ENCODE measurements at regions not wholly inside any gene's neighbourhood (a gene's known extent, or its start where the extent isn't known, plus 50 kb on each side); places are given as distances from the start of the nearest gene placed in this dataset.
"Not testable (repeated sequence)": the region's sequence is repeated elsewhere in the genome, so short reads cannot be mapped to it uniquely, and the experiment has no call there.

DNA sequence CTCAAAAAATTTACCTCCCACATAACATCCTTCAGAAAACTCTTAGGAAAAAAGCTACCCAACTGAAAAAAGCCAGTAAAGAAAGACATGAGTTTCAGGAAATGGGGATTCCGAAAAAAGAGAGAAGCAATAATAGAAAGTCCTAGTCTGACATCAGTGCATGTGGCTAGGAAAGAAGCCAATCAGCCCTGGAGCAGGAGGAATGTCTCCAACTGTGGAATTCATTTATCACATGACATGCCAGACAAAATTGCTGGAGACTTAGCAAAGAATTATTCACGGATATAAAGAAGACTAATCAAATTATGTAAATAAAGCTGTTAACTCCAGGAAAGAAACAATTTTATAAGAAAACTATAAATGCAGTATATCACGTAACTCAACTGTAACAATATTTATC, 258.9 kb upstream of the RARB start:
- no peak for DNase-seq

DNA sequence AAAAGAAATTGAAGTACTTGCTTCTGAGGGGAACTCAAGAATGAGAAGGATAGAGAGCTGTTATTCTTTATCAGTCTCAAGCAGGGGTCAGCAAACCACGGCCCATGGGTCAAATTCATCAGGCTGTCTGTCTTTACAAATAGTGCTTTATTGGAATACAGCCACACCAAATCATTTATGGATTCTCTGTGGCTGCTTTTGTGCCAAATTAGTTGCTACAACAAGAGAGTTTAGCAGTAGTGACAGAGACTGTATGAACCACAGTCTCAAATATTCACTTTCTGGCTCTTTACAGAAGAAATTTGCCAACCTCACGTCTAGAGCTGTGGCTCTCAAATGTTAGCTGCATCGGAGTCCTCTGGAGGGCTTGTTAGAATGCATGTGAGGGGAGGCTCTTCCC, 258.0 kb upstream of the RARB start:
- DNase-seq: no peak

DNA sequence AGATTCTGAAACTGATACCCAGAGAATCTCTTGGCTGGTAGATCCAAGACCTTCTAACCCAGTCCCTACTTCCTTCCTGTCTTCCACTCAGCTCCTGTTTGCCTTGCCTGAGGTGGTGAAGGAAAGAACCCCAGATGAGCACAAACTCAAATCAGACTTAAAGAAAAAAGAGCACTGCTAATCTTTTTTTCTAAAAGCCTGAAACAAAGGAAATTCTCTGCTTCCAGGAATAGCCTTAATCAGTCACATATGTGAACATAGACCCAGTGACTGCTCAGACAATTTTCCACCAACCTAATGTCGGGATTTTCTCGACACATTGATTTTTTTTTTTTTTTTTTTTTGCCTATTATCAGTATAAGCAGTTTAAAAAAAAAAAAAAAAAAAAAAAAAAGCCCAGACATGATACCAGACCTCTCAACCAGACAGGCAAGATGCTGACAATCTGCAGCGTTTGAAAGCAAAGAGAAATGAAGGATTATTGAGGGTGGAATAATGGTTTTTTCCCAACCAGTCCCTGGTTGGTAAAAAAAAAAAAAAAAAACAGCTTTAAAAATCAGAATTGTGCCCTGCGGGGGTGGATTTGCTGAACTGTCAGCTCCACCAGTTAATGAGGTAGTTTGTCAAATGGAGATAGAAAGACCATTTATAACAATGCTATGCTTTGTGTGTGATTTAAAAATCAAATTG, 256.8 kb upstream of the RARB start:
- DNase-seq: no peak

DNA sequence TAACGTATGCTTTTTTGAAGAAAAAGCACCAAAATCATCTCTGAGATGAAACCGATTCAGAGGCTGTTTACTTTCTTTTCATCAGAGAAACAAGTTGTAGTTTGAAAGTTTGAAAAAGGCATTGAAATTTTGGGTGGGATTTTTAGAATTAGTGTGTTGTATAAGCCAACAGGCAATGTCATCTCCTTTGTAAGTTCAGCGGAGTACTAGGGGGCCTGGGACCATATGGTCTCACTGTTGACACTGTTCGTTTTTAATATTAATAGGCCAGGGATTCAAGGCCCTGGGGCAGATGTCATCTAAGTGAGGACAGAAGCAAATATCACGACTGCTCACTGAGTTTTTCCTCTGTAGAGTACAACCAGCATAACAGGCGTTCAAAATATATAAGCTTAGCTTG, 256.2 kb upstream of the RARB start:
- no peak for DNase-seq

DNA sequence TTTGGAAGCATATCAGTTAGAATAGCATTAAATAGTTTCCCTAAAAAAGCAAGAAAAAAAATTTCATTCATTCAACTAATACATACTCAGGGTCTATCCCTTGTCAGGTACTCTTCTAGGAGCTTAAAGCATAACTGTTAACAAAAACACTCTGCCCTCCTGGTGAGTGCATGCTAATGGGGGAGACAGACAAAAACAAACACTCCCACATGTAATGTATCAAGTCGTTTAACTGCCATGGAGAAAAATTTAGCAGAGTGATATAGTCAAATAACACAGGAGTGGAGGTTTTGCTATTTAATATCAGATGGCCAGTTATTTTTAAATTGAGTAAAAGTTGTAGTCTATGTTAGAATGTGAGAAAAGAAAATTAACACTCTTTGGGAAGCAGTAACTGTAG, 254.5 kb upstream of the RARB start:
- no peak for DNase-seq

DNA sequence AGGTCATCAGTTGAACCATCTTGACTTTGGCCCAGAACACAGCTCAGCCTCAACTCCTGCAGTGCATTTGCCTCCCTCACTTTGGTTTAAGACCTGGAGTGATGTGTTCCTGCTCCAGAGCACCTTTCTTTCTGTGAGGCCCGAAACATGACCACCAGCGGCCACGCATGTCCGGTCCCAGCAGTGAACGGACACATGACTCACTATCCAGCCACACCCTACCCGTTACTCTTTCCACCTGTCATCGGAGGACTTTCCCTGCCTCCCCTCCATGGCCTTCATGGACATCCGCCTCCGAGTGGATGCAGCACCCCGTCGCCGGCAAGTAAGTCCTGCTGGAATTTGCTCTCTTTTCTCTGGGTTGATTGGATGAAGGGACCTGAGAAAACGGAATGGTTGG, 253.8 kb upstream of the RARB start:
- no peak for DNase-seq

DNA sequence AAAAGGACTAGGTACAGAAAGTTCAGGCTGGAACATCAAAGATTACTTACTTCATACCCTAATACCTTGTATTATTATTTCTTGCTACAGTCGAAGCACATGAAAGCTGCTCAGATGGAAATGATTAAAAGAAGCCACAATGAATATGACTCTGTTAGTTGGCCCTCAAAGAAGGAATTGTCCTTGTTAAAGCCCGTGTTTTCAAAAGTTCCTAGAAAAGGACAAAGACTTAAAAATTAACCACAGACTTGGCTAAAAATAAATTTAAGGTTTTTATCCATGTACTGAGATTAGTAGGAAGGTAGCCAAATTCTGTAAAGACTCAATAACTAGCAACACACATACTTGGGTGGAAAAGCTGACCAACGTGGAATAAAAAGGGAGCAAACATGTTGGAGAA, 251.0 kb upstream of the RARB start:
- DNase-seq: no peak

DNA sequence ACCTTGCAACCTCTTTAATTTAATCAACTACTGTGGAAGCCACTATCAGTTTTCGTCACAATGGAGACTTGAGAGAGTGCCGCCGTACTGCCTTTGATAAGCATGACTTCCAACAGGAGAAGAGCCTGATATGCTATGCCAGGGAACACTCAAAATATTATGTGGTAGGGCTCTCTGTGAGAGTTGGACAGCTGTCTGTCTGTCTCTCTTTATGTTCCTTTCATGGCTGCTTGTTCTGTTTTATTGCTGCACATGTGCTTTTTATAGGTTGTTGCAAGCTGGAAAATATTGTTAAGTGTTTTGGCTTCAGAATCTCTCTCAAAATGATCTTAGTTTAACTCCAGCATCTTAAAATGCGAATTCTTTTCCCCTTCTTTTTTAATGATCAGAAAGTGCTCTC, 249.4 kb upstream of the RARB start:
- no peak for DNase-seq

DNA sequence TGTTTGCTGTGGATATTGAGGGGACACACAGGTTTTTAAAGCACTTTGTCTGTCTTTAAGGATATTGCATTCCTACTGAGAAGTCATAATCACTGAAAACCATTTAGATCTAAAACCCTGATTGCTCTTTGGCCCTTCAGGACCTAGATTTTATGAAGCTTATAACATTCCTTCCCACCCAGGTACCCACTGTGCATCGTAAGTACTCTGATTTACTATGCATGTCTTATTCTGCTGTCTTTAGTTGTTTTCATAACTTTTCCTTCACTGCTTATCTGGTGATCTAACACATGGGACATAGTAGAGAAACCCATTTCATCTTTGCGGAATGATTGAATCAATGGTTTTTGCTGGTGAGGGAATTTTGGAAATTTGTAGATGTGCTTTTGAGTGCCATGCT, 247.0 kb upstream of the RARB start:
- DNase-seq: no peak

DNA sequence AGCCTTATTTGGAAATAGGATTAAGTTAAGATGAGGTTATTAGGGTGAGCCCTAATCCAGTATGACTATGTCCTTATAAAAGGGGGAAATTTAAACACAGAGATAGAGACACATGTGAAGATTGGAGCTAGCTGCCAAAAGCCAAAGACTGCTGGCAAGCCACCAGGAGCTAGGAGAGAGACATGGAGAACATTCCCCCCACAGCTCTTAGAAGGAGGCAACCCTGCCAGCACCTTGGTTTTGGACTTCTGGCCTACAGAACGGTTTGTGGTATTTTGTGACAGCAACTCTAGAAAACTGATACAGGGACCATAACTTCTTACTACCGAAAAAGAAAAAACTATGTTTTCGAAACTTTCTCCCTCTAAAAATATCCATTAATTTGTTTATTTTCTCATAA, 245.3 kb upstream of the RARB start:
- no peak for DNase-seq

DNA sequence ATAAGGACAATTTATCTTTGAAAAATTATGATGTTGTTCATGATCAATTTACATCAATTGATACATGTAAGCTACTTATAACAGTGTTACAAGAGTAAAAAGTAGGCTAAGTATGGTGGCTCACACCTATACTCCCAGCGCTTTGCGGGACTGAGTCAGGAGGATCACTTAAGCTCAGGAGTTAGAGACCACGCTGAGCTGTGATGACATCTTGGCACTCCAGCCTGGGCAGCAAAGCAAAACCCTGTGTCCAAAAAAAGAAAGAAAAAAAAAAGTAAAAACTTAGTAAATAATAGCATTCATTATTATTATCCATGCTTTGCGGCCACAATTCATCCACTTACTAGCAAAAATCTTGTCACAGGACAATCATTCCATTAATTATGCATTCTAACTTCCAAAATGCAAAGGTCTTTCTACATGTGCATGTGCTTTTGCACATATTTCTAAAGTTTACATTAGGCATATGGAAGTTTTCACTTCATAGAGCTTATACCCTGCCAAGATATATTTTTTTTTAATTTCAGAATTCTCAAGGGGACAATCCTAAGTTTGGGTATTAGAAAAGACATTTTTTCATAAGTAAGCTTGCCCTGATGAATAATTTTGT, 243.3 kb upstream of the RARB start:
- DNase-seq: no peak

DNA sequence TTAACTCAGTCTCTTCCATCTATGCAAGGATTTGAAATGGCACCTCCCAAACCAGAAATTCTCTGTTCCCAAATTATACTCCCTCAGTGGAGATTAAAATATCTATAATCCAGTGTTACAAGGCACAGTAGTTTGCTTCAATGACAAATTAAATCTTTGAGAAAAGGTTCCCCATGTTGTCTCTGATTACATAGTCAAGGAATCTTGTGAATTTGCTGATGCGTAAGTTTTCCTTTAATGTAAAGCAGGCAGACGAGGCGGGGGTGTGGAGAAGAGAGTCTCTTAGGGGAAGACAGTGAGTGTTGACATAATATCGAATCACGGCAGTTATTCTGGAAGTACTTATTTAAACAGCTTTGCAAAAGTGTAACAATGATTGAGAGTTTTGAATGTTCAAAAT, 236.4 kb upstream of the RARB start:
- no peak for DNase-seq

DNA sequence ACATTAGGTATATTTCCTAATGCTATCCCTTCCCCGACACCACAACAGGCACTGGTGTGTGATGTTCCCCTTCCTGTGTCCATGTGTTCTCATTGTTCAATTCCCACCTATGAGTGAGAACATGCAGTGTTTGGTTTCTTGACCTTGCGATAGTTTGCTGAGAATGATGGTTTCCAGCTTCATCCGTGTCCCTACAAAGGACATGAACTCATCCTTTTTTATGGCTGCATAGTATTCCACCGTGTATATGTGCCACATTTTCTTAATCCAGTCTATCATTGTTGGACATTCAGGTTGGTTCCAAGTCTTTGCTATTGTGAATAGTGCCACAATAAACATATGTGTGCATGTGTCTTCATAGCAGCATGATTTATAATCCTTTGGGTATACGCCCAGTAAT, 228.5 kb upstream of the RARB start:
- DNase-seq: not testable (repeated sequence)

DNA sequence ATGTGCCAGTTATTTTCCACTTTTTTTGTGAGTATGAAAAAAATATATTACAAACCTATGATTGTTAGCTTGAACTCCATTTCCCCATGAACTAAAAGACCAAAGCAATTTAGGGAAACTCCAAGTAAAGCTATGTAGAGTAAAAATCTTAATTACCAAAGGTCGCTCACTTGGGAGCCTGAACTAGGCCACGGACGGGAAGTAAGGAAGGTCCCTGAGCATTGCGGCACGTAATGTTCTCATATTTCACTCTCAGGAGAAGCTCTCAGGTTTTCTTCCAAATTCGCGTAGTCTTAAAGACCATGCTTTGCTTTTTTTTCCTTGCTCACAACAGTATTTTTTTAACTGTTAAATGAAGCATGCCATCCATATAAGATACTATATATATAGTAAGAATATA, 215.3 kb upstream of the RARB start:
- DNase-seq: no peak

DNA sequence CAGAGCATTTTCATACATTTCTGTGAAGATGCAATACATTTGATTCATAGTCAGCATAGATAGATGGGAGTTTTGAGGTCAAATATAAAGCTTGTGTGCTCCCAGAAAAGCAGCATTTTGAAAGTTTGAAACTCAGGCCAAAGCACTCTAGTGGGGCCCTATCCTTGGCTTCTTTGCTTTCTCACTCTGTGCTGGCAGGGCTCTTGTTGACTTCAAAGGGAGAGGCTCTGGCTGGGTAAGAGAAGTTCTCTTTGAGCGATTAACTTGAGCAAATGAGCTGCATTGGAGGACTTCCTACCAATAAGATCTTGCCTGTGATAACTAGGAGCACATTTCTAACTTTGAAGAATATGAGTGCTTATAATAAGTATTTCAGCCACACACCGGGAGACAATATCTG, 214.0 kb upstream of the RARB start:
- DNase-seq: no peak

DNA sequence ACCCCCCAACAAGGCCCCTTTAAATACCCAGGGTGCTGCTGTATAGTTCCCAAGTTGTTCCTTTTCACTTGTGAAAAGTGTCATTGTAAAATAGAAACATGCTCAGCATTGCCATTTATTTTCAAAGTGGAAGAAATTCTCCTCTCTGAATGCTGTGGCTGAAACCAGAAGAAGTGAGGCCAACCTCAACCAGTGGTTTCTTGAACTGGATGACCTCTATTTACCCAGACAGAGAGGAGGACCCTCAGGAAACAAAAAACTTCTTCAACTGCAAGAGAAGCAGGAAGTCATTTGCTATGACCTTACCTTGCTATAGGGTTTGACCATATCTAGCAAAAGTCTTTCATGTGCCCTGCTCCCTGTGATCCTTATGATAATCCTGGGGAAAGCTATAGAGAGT, 209.7 kb upstream of the RARB start:
- DNase-seq: no peak

DNA sequence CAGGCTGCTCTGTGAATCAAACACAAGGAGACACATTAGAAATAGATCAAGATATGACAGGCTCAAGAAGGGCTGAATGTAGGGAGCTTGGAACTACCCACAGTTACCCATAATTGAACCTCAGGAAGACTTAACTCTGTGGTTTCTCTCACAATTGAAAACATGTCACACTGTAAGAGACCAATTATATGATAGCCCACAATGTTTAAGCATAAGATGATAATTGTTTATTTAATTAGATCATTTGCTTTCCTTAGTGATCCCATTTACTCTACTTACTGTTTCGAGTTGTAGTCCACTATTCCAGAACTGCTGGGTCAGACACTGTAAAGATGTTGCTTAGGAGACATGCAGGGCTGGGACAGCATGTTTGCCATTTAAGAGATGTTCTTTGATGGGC, 201.3 kb upstream of the RARB start:
- DNase-seq: no peak

DNA sequence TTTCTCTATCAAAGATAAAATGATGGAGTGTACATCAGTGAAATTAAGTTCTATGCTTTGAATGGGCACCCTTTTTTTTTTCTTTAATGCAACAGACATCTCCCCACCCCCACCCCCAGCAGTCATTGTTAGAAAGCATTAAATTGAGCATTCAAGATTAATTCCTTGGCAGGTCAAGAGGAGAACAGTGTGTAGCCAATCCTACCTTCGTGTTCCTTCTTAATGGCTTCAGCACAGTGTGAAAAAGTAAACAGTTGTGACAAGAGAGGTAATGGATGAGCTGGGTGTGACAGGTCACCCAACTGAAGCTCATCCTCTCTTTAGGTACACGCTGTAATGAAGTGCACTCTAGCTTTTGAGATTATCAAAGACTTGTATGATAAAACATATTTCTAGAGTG, 198.5 kb upstream of the RARB start:
- no peak for DNase-seq

DNA sequence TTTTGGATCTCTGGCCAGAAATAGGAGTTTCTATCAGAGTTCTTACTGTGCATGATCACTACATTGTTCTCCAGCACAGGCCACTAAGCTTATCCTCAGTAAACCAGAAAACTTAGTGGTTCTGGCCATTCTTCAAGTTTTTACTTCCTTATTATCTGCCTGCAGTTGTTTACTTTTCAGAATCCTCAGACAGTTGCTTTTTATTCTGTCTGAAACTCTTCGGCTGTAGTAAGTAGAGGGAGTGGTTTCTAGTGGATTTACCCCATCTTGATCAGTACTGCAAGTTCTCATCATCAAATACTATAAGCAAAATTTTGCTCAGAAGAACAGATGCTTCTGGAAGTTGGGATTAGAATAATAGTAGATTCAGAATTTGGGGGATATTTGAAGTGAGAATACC, 193.0 kb upstream of the RARB start:
- DNase-seq: no peak

DNA sequence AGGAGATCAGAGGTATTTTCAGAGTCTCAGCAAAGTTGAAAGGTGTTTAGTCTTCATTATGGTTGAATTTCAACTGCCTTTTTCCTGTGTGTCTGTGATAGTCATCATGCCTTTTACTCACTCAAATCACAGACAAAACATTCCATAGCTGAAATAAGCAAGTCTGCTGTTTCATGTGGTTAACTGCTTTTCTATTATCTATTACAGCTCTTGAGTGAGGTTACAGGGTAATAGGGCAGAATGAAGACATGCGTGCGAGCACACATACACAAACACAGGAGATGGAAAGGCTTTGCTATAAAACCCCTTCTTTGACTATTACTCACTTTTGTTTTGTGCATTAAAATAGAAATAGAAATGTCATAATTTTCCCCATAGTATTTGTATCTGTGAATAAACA, 192.6 kb upstream of the RARB start:
- no peak for DNase-seq

DNA sequence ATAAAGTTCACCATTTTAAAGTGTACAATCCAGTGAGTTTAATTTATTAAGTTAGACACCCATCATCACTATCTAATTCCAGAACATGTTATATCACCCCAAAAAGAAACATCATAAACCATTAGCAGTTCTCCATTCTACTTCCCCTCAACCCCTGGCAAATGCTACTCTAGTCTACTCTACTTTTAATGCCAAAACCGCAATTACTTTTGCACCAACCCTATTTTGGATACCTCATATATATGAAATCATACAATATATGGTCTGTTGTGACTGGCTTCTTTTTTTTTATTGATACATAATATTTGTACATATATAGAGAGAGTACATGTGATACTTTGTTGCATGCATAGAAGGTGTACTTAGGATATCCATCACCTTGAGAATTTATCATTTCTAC, 190.5 kb upstream of the RARB start:
- DNase-seq: no peak

DNA sequence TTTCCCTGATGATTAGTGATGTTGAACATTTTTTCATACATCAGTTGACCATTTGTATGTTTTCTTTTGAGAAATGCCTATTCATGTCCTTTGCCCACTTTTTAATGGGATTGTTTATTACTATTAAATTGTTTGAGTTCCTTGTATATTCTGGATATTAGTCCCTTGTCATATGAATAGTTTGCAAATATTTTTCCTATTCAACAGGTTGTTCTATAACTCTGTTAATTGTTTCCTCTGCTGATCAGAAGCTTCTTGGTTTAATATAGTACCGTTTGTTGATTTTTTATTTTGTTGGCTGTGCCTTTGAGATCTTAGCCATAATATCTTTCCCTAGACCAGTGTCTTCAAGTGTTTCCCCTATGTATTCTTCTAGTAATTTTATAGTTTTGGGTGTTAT, 189.0 kb upstream of the RARB start:
- DNase-seq: no peak

DNA sequence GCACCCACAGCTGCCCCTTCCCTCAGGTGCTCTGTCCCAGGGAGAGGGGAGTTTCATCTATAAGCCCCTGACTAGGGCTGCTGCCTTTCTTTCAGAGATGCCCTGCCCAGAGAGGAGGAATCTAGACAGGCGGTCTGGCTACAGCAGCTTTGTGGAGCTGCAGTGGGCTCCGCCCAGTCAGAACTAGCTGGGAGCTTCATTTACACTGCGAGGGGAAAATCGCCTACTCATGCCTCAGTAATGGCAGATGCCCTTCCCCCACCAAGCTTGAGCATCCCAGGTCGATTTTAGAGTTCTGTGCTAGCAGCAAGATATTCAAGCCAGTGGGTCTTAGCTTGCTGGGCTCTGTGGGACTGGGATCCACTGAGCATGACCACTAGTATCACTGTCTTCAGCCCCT, 181.2 kb upstream of the RARB start:
- no peak for DNase-seq

DNA sequence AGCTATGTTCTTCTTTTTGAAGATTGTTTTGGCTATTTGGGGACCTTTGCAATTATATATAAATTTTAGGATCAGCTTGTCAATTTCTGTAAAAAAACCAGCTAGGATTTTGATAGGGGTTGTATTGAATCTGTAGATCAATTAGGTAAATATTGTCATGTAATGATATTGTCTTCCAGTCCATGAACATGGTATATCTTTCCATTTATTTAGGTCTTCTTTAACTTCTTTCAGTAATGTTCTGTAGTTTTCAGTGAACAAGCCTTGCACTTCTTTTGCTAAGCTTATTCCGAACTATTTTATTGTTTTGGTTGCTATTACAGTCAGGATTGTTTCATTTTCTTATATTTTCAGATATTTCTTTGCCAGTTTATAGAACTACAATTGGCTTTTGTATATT, 175.8 kb upstream of the RARB start:
- DNase-seq: no peak

DNA sequence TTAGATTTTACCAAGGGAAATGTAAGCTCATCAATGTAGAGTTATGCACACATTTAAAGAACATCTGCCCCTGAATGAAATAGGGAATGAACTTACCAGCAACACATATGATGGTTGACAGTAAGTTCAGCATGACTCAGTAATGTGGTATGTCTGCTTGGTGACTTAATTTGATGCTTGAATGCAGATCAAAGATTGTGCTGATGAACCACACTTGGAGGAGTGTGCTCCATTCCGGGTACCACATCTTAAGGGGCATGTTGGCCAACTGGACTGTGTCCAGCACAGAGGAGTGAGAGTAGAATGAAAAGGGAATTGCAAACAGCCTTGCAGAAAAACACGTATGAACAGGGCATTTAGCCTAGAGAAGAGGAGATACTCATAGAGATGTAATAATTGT, 171.0 kb upstream of the RARB start:
- no peak for DNase-seq

DNA sequence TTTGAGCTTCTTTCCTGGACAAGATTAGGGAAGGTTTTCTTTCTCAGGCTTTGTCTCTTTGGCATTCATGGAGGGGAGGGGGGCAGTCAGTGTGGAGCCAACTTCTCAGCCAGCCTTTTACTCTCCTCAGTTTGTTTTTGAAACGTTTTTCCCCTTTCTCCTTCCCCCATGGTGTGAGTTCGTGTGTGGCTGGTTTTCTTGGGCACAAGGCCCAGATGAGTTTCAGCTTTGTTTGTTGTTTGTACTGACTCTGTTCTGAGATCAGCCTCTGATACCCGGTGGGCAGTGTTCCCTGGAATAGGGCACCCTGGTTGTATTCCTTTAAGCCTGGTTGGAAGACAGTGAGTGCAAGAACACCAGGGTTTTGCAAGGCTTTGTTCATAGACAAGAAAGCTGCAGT, 168.2 kb upstream of the RARB start:
- no peak for DNase-seq
